ENCODE measurements at regions not wholly inside any gene's neighbourhood (a gene's known extent, or its start where the extent isn't known, plus 50 kb on each side); places are given as distances from the start of the nearest gene placed in this dataset.

- TF ChIP-seq CTCF (IDR thresholded peaks at IDR 0.05) (no peak), POLR2A (IDR thresholded peaks at IDR 0.05) (no peak)
Observed at GRCh38 chr3:106631373-106632108, 745.7 kb upstream of the CCDC54 start.
